DOHH2 (cell line): ENCODE measurements at regions not wholly inside any gene's neighbourhood (a gene's known extent, or its start where the extent isn't known, plus 50 kb on each side); places are given as distances from the start of the nearest gene placed in this dataset.

ENCODE experiments used
- H3F3A ChIP-seq: fragments of 200-600 bp; sonication (generic), shearing (Covaris generic); 2 replicates; pipeline ENCODE4 v1.6.0; 2016; ENCODE audit warnings: antibody characterized with exemption, mild to moderate bottlenecking; ENCODE audit not compliant: control insufficient read depth, insufficient read depth
- H3K27ac ChIP-seq: fragments of 200-600 bp; sonication (generic); 2 replicates; pipeline ENCODE4 v1.5.1; 2014; ENCODE audit warnings: low read depth, mild to moderate bottlenecking, low read length, moderate library complexity
- H3K27me3 ChIP-seq: fragments of 200-600 bp; sonication (generic); 2 replicates; pipeline ENCODE4 v1.6.1; 2014; ENCODE audit warnings: mild to moderate bottlenecking, low read length, mixed read lengths; ENCODE audit not compliant: control insufficient read depth
- H3K36me3 ChIP-seq: fragments of 200-600 bp; sonication (generic); 2 replicates; pipeline ENCODE4 v1.6.1; 2014; ENCODE audit warnings: mild to moderate bottlenecking, low read length, moderate library complexity, mixed read lengths; ENCODE audit not compliant: control insufficient read depth
- H3K4me1 ChIP-seq: fragments of 200-600 bp; sonication (generic); 2 replicates; pipeline ENCODE4 v1.6.1; 2014; ENCODE audit warnings: mild to moderate bottlenecking, low read length, mixed read lengths; ENCODE audit not compliant: control insufficient read depth
- H3K4me2 ChIP-seq: fragments of 200-600 bp; sonication (generic); 2 replicates; pipeline ENCODE4 v1.6.0; 2014; ENCODE audit warnings: mild to moderate bottlenecking, low read length, moderate library complexity
- H3K4me3 ChIP-seq: fragments of 200-600 bp; sonication (generic); 2 replicates; pipeline ENCODE4 v1.5.1; 2014; ENCODE audit warnings: mild to moderate bottlenecking, low read length, mixed read lengths
- H3K79me2 ChIP-seq: fragments of 200-600 bp; sonication (generic); 2 replicates; pipeline ENCODE4 v1.6.1; 2014; ENCODE audit warnings: mild to moderate bottlenecking, low read length, mixed read lengths; ENCODE audit not compliant: control insufficient read depth
- H3K9me2 ChIP-seq: fragments of 200-600 bp; sonication (generic); replicated peaks from 2 replicates; pipeline ENCODE4 v1.6.1; 2014; ENCODE audit warnings: mild to moderate bottlenecking, low read length, mixed read lengths; ENCODE audit not compliant: control insufficient read depth
- H3K9me3 ChIP-seq: fragments of 200-600 bp; sonication (generic); 2 replicates; pipeline ENCODE4 v1.6.1; 2014; ENCODE audit warnings: antibody characterized with exemption, low read length, mixed read lengths; ENCODE audit not compliant: control insufficient read depth, insufficient read depth
- H4K20me1 ChIP-seq: fragments of 200-600 bp; sonication (generic); 2 replicates; pipeline ENCODE4 v1.6.0; 2014; ENCODE audit warnings: low read depth, mild to moderate bottlenecking, antibody characterized with exemption, low read length, moderate library complexity; ENCODE audit not compliant: control insufficient read depth, insufficient read depth
- CTCF ChIP-seq: fragments of 200-600 bp; sonication (generic); IDR thresholded peaks from one replicate; pipeline ENCODE4 v1.5.1; 2014; ENCODE audit warnings: antibody characterized with exemption, mild to moderate bottlenecking, low read depth, low read length; ENCODE audit not compliant: poor library complexity, severe bottlenecking
- EZH2phosphoT487 ChIP-seq: fragments of 200-600 bp; sonication (generic); IDR thresholded peaks from 2 replicates; pipeline ENCODE4 v1.6.1; 2017; ENCODE audit warnings: borderline replicate concordance, mild to moderate bottlenecking, antibody characterized with exemption, low read length, moderate library complexity, mixed read lengths

GRCh38 chr5:154607746-154608145 is 129.7 kb upstream of the HAND1 start:
- Histone ChIP-seq H3K79me2 (no peaks in the 10 kb centered on the region), H3K4me2 (no peak overlapping the region), H3K27ac (no peak overlapping the region), H3K27me3 (peaks cover 25% of the 10 kb centered on the region), H3F3A (no peaks in the 10 kb centered on the region), H4K20me1 (no peaks in the 10 kb centered on the region), H3K36me3 (no peaks in the 10 kb centered on the region), H3K9me2 (no peaks in the 10 kb centered on the region), H3K4me3 (no peak overlapping the region), H3K4me1 (no peaks in the 10 kb centered on the region), H3K9me3 (no peaks in the 10 kb centered on the region)
- no peak for TF ChIP-seq EZH2phosphoT487
- TF ChIP-seq CTCF = no peak

- peaks cover 21% of the 10 kb centered on the region for H3K27me3 ChIP-seq
- H3K9me3 ChIP-seq = no peaks in the 10 kb centered on the region
- H4K20me1 ChIP-seq = no peaks in the 10 kb centered on the region
- H3K4me1 ChIP-seq = no peaks in the 10 kb centered on the region
- no peak overlapping the region for H3K4me3 ChIP-seq
- no peaks in the 10 kb centered on the region for H3K79me2 ChIP-seq
- no peaks in the 10 kb centered on the region for H3K9me2 ChIP-seq
- H3K36me3 ChIP-seq = no peaks in the 10 kb centered on the region
- H3K4me2 ChIP-seq = no peak overlapping the region
- H3K27ac ChIP-seq = no peak overlapping the region
- no peaks in the 10 kb centered on the region for H3F3A ChIP-seq
- no peak for TF ChIP-seq EZH2phosphoT487
- TF ChIP-seq CTCF = no peak
Measured at GRCh38 chr5:154606246-154606645, 128.2 kb upstream of the HAND1 start.

GRCh38 chr5:154603953-154604679 is 126.1 kb upstream of the HAND1 start:
- Histone ChIP-seq H3K9me3 (no peaks in the 10 kb centered on the region), H4K20me1 (no peaks in the 10 kb centered on the region), H3K27ac (no peak overlapping the region), H3K4me2 (no peak overlapping the region), H3F3A (no peaks in the 10 kb centered on the region), H3K36me3 (no peaks in the 10 kb centered on the region), H3K4me1 (no peaks in the 10 kb centered on the region), H3K9me2 (no peaks in the 10 kb centered on the region), H3K79me2 (no peaks in the 10 kb centered on the region), H3K27me3 (peaks cover 13% of the 10 kb centered on the region), H3K4me3 (no peak overlapping the region)
- TF ChIP-seq EZH2phosphoT487 (no peak), CTCF (no peak)
